Spleen (tissue), 11 donors: ENCODE measurements at regions not wholly inside any gene's neighbourhood (a gene's known extent, or its start where the extent isn't known, plus 50 kb on each side); places are given as distances from the start of the nearest gene placed in this dataset.

Experiments used
- DNase-seq: peaks from one replicate; pipeline ENCODE4 v3.0.0-alpha.2; 2020
- H3K27ac ChIP-seq, 8 donors: fragments of 200-600 bp; sonication (generic) in 7 of 8; 1 replicate in 4 of 8; 2 replicates in 4 of 8; pipeline versions ENCODE4 v1.5.0 to v1.8.0; 2016 to 2021; ENCODE audit warnings: inconsistent platforms in 4 of 8, mild to moderate bottlenecking in 4 of 8, moderate library complexity in 1 of 8
- H3K27me3 ChIP-seq, 7 donors: fragments of 200-600 bp; sonication (generic) in 6 of 7; replicated peaks in 1 of 7; 1 replicate in 4 of 7; 2 replicates in 3 of 7; pipeline versions ENCODE4 v1.5.0 to v1.8.0; 2016 to 2021; ENCODE audit warnings: inconsistent platforms in 3 of 7, mild to moderate bottlenecking in 1 of 7
- H3K36me3 ChIP-seq, 6 donors: fragments of 200-600 bp; sonication (generic) in 5 of 6; 1 replicate in 4 of 6; 2 replicates in 2 of 6; pipeline versions ENCODE4 v1.5.0 to v1.8.0; 2016 to 2021; ENCODE audit warnings: inconsistent platforms in 2 of 6
- H3K4me1 ChIP-seq, 6 donors: fragments of 200-600 bp; sonication (generic) in 5 of 6; 1 replicate in 3 of 6; 2 replicates in 3 of 6; pipeline versions ENCODE4 v1.5.0 to v1.8.0; 2016 to 2021; ENCODE audit warnings: inconsistent platforms in 3 of 6
- H3K4me3 ChIP-seq, 8 donors: fragments of 200-600 bp; sonication (generic) in 7 of 8; 1 replicate in 4 of 8; 2 replicates in 4 of 8; pipeline versions ENCODE4 v1.5.0 to v1.8.0; 2016 to 2021; ENCODE audit warnings: inconsistent platforms in 4 of 8, mild to moderate bottlenecking in 4 of 8, moderate library complexity in 2 of 8
- H3K9me3 ChIP-seq, 8 donors: fragments of 200-600 bp; sonication (generic) in 7 of 8; 1 replicate in 4 of 8; 2 replicates in 4 of 8; pipeline versions ENCODE4 v1.5.0 to v1.8.0; 2016 to 2021; ENCODE audit warnings: inconsistent platforms in 4 of 8
- POLR2A ChIP-seq, 3 donors: fragments of 450-650 bp; IDR thresholded peaks; one replicate each; pipeline ENCODE4 v1.5.1; 2017; ENCODE audit warnings: antibody characterized with exemption in 3 of 3, mild to moderate bottlenecking in 1 of 3
- POLR2AphosphoS5 ChIP-seq, 3 donors: sonication (generic); formaldehyde crosslinking; IDR thresholded peaks; one replicate each; pipeline ENCODE4 v1.5.1; 2017; ENCODE audit warnings: antibody characterized with exemption in 3 of 3
- WGBS, 5 donors: extraction: QIAGEN DNeasy Blood & Tissue Kit in 3 of 5; methylation state at CpG; one replicate each; pipeline versions ENCODE4 v1.1.5 to v1.1.7; 2013 to 2018; 5-methylcytosine and 5-hydroxymethylcytosine counted together
- intact Hi-C: fragments of 100-400 bp; cut with DNase I; formaldehyde crosslinking; loops from one replicate; pipeline ENCODE4 v1.15.0; 2023; ENCODE audit warnings: low total_unique reads
- TF ChIP-seq, protein P1 (sequence below), 11 experiments: fragments of 200-600 bp in 7 of 11; fragments of 450-650 bp in 4 of 11; sonication (generic) in 4 of 11; IDR thresholded peaks in 8 of 11; conservative IDR thresholded peaks in 3 of 11; 1 replicate in 7 of 11; 2 replicates in 4 of 11; pipeline versions ENCODE4 v1.4.0 to v1.8.0; 2016 to 2021; ENCODE audit warnings: antibody characterized with exemption in 11 of 11, inconsistent platforms in 4 of 11, mild to moderate bottlenecking in 1 of 11
- donor health status: healthy with polysubstance abuse.
- donor health status: DM: no; HTN: no; CAD: no; lungs with moderate emphysema.
- donor health status: DM: no; HTN: no; CAD: no.
- donor health status: Bipolar disorder and iron deficiency.
- donor health status: healthy.
- donor health status: DM: no; HTN: no; CAD: no.
- donor health status: DM: yes; HTN: yes; CAD: no.

GRCh38 chr20:10883166-10883565, 209.4 kb upstream of the JAG1 start:
- Histone ChIP-seq H3K4me3 (no peak overlapping the region), H3K4me1 (peaks cover 0 to 8% (median 0%) of the 10 kb centered on the region in 6 donors), H3K27ac (no peak overlapping the region), H3K9me3 (peaks cover 0 to 5% (median 0%) of the 10 kb centered on the region in 8 donors), H3K36me3 (no peaks in the 10 kb centered on the region), H3K27me3 (no peaks in the 10 kb centered on the region)
- no peak for TF ChIP-seq POLR2AphosphoS5 (IDR thresholded peaks at IDR 0.05)
- TF ChIP-seq, protein P1, sequence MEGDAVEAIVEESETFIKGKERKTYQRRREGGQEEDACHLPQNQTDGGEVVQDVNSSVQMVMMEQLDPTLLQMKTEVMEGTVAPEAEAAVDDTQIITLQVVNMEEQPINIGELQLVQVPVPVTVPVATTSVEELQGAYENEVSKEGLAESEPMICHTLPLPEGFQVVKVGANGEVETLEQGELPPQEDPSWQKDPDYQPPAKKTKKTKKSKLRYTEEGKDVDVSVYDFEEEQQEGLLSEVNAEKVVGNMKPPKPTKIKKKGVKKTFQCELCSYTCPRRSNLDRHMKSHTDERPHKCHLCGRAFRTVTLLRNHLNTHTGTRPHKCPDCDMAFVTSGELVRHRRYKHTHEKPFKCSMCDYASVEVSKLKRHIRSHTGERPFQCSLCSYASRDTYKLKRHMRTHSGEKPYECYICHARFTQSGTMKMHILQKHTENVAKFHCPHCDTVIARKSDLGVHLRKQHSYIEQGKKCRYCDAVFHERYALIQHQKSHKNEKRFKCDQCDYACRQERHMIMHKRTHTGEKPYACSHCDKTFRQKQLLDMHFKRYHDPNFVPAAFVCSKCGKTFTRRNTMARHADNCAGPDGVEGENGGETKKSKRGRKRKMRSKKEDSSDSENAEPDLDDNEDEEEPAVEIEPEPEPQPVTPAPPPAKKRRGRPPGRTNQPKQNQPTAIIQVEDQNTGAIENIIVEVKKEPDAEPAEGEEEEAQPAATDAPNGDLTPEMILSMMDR (IDR thresholded peaks at IDR 0.05 in 8 of 11, conservative IDR thresholded peaks at IDR 0.05 in 3 of 11): no peak
- TF ChIP-seq POLR2A (IDR thresholded peaks at IDR 0.05): no peak
- WGBS, 5 donors: 46 to 60% (median 49%) methylated on average over 3 of the region's 3 CpGs
- intact Hi-C loops: no loop called here
- DNase-seq: no peak

DNA sequence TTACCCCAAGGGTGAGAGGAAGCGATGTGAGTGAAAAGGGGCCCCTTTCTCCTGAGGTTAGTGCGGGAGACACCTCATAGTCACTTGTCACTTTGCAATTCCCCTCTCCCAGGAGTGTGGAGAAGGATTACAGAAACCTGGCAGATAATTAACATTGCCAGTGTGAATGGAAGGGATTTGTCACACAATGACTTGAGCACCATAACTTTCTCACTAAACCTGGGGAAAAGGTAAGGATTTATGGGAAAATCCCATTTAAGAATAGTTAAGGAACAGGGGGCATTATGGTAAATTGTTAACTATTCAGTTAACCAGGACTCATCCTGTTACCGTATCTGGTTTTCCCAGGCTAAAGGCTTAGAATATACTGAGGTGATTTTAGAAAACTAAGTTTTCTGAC, 219.5 kb upstream of the JAG1 start:
- DNase-seq: no peak
- Histone ChIP-seq H3K4me1 (no peaks in the 10 kb centered on the region), H3K36me3 (no peaks in the 10 kb centered on the region), H3K27me3 (no peaks in the 10 kb centered on the region), H3K27ac (no peak overlapping the region), H3K9me3 (no peaks in the 10 kb centered on the region), H3K4me3 (no peak overlapping the region)
- intact Hi-C loops: no loop called here
- TF ChIP-seq POLR2A (IDR thresholded peaks at IDR 0.05) (no peak), POLR2AphosphoS5 (IDR thresholded peaks at IDR 0.05) (no peak)
- TF ChIP-seq, protein P1 (IDR thresholded peaks at IDR 0.05 in 8 of 11, conservative IDR thresholded peaks at IDR 0.05 in 3 of 11): no peak
- WGBS, 5 donors: 84 to 93% (median 89%) methylated on average over 3 of the region's 3 CpGs

GRCh38 chr20:10897336-10897735, 223.5 kb upstream of the JAG1 start:
- Histone ChIP-seq H3K9me3 (no peaks in the 10 kb centered on the region), H3K4me3 (no peak overlapping the region), H3K27me3 (no peaks in the 10 kb centered on the region), H3K36me3 (no peaks in the 10 kb centered on the region), H3K27ac (no peak overlapping the region), H3K4me1 (peaks cover 0 to 3% (median 0%) of the 10 kb centered on the region in 6 donors)
- TF ChIP-seq POLR2AphosphoS5 (IDR thresholded peaks at IDR 0.05): no peak
- TF ChIP-seq, protein P1 (IDR thresholded peaks at IDR 0.05 in 8 of 11, conservative IDR thresholded peaks at IDR 0.05 in 3 of 11): no peak
- TF ChIP-seq POLR2A (IDR thresholded peaks at IDR 0.05): no peak
- no peak for DNase-seq
- intact Hi-C loops: no loop called here
- WGBS, 5 donors: 78 to 97% (median 90%) methylated on average over 1 of the region's 1 CpG

GRCh38 chr20:10898552-10898951, 224.8 kb upstream of the JAG1 start:
- H3K27ac ChIP-seq: no peak overlapping the region
- WGBS, 5 donors: 59 to 87% (median 80%) methylated on average over 1 of the region's 1 CpG
- DNase-seq: no peak
- intact Hi-C loops: no loop called here
- H3K9me3 ChIP-seq: no peaks in the 10 kb centered on the region
- H3K4me1 ChIP-seq: peaks cover 0 to 4% (median 0%) of the 10 kb centered on the region in 6 donors
- TF ChIP-seq, protein P1 (IDR thresholded peaks at IDR 0.05 in 8 of 11, conservative IDR thresholded peaks at IDR 0.05 in 3 of 11): no peak
- no peak for TF ChIP-seq POLR2AphosphoS5 (IDR thresholded peaks at IDR 0.05)
- TF ChIP-seq POLR2A (IDR thresholded peaks at IDR 0.05): no peak
- H3K36me3 ChIP-seq: no peaks in the 10 kb centered on the region
- H3K27me3 ChIP-seq: no peaks in the 10 kb centered on the region
- H3K4me3 ChIP-seq: no peak overlapping the region
